OCI-LY3 (cell line): ENCODE measurements at regions not wholly inside any gene's neighbourhood (a gene's known extent, or its start where the extent isn't known, plus 50 kb on each side); places are given as distances from the start of the nearest gene placed in this dataset.

Experiments used
- CTCF ChIP-seq: fragments of 200-600, 300-600 bp; sonication (generic); IDR thresholded peaks from 2 replicates; pipeline ENCODE4 v1.5.1; 2014; ENCODE audit warnings: antibody characterized with exemption, low read length, low read depth
- EZH2phosphoT487 ChIP-seq: fragments of 200-600 bp; shearing (Covaris generic); IDR thresholded peaks from 2 replicates; pipeline ENCODE4 v1.6.1; 2018; ENCODE audit warnings: antibody characterized with exemption, mixed run types, low read depth

- no peak for TF ChIP-seq CTCF
- TF ChIP-seq EZH2phosphoT487, result no peak
Measured at GRCh38 chr2:78865667-78866066, 159.8 kb upstream of the REG3G start.
